ENCODE measurements at regions not wholly inside any gene's neighbourhood (a gene's known extent, or its start where the extent isn't known, plus 50 kb on each side); places are given as distances from the start of the nearest gene placed in this dataset.
"Not testable (repeated sequence)": the region's sequence is repeated elsewhere in the genome, so short reads cannot be mapped to it uniquely, and the experiment has no call there.

GRCh38 chr11:29623144-29623722 lies 393.6 kb downstream of the KCNA4 start:
- DNase-seq (ENCODE audit: low spot score): no peak

GRCh38 chr11:29616611-29617010 lies 400.2 kb downstream of the KCNA4 start:
- DNase-seq (ENCODE audit: low spot score): no peak

- DNase-seq (ENCODE audit: low spot score): no peak
Measured at GRCh38 chr11:29612423-29612822, 404.4 kb downstream of the KCNA4 start.

GRCh38 chr11:29606330-29607031 lies 410.3 kb downstream of the KCNA4 start:
- no peak for DNase-seq (ENCODE audit: low spot score)

GRCh38 chr11:29600151-29600575 lies 416.7 kb downstream of the KCNA4 start:
- not testable (repeated sequence) for DNase-seq (ENCODE audit: low spot score)

GRCh38 chr11:29584342-29584741 lies 432.5 kb downstream of the KCNA4 start:
- no peak for DNase-seq (ENCODE audit: low spot score)

GRCh38 chr11:29578806-29579205 lies 438.0 kb downstream of the KCNA4 start:
- DNase-seq (ENCODE audit: low spot score): no peak

- DNase-seq (ENCODE audit: low spot score): no peak
Measured at GRCh38 chr11:29564486-29564885, 452.3 kb downstream of the KCNA4 start.

- no peak for DNase-seq (ENCODE audit: low spot score)
Measured at GRCh38 chr11:29562183-29562582, 454.6 kb downstream of the KCNA4 start.

GRCh38 chr11:29553990-29554389 lies 462.8 kb downstream of the KCNA4 start:
- DNase-seq (ENCODE audit: low spot score): no peak

GRCh38 chr11:29538339-29539036 lies 478.3 kb downstream of the KCNA4 start:
- DNase-seq (ENCODE audit: low spot score): no peak

- no peak for DNase-seq (ENCODE audit: low spot score)
Measured at GRCh38 chr11:29534836-29535235, 482.0 kb downstream of the KCNA4 start.

GRCh38 chr11:29530961-29531360 lies 485.9 kb downstream of the KCNA4 start:
- no peak for DNase-seq (ENCODE audit: low spot score)

- no peak for DNase-seq (ENCODE audit: low spot score)
Measured at GRCh38 chr11:29527391-29527936, 489.4 kb downstream of the KCNA4 start.

GRCh38 chr11:29518389-29519174 lies 498.2 kb downstream of the KCNA4 start:
- DNase-seq (ENCODE audit: low spot score): no peak

GRCh38 chr11:29511394-29511793 lies 505.4 kb downstream of the KCNA4 start:
- DNase-seq (ENCODE audit: low spot score): no peak

GRCh38 chr11:29507376-29507775 lies 509.5 kb downstream of the KCNA4 start:
- DNase-seq (ENCODE audit: low spot score): no peak

GRCh38 chr11:29495676-29496075 lies 521.2 kb downstream of the KCNA4 start:
- no peak for DNase-seq (ENCODE audit: low spot score)

- no peak for DNase-seq (ENCODE audit: low spot score)
Measured at GRCh38 chr11:29490938-29491337, 525.9 kb downstream of the KCNA4 start.

GRCh38 chr11:29486301-29486700 lies 530.5 kb downstream of the KCNA4 start:
- no peak for DNase-seq (ENCODE audit: low spot score)

- DNase-seq (ENCODE audit: low spot score): no peak
Measured at GRCh38 chr11:29485641-29486040, 531.2 kb downstream of the KCNA4 start.

- DNase-seq (ENCODE audit: low spot score): no peak
Measured at GRCh38 chr11:29484548-29484947, 532.3 kb downstream of the KCNA4 start.

Measured in left forelimb (tissue), 1 donor.